ENCODE measurements at regions not wholly inside any gene's neighbourhood (a gene's known extent, or its start where the extent isn't known, plus 50 kb on each side); places are given as distances from the start of the nearest gene placed in this dataset.

DNA sequence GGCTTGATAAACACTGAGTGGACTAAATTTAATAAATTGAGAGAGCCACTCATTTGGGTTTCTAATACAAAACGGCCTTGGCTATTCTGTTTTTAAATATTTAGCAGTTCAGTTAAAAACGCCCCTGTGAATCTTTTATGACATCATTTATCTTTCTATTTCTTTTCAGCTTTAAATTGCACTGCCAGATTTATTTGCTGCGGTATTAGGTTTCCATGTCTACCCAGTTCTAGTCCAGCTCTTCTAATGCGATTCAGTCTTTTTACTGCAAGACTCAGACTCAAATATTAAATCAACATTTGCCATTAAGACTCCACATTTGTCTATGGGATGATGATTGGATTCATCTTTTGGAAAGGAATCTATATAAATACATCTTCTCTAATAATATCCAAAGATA lies 2174.3 kb upstream of the PIK3C3 start:
- Histone ChIP-seq H2AFZ (ENCODE audit: low read length) (no peak overlapping the region), H4K20me1 (ENCODE audit: insufficient read depth, low read depth, low read length) (no peaks in the 10 kb centered on the region), H3K27me3 (ENCODE audit: low read length) (no peaks in the 10 kb centered on the region), H3K9ac (ENCODE audit: low read length) (no peak overlapping the region), H3K4me2 (ENCODE audit: low read depth, low read length, poor library complexity, severe bottlenecking) (no peak overlapping the region), H3K27ac (ENCODE audit: low read length) (no peak overlapping the region), H3K36me3 (ENCODE audit: insufficient read depth, low read length) (no peaks in the 10 kb centered on the region), H3K4me3 (ENCODE audit: low read length) (no peak overlapping the region), H3K4me1 (ENCODE audit: low read length) (no peaks in the 10 kb centered on the region), H3K79me2 (ENCODE audit: low read length) (no peaks in the 10 kb centered on the region), H3K9me2 (replicated peaks; ENCODE audit: insufficient read depth, low read length) (no peaks in the 10 kb centered on the region), H3K9me3 (ENCODE audit: low read length) (peaks cover 18% of the 10 kb centered on the region)
- no peak for DNase-seq

DNA sequence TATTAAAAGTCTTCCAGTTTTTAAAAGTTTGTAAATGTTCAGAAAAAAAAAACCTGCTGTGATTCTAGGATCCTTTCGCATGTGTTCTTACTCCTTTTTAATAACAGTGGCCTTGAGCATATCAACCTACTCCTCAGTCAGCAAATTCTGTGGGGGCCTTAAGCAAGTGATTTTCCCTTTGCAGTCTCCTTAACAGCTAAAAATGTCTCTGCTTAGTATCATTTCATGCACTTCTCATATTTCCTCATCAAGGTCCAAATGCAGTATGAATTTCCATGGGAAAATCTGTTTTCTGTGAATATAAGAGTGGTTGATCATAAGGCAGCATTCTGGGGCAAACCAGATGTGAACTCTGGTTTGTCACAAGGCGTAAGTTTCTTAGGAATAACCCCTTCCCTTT lies 2175.1 kb upstream of the PIK3C3 start:
- DNase-seq: no peak
- Histone ChIP-seq H4K20me1 (ENCODE audit: insufficient read depth, low read depth, low read length) (no peaks in the 10 kb centered on the region), H3K27ac (ENCODE audit: low read length) (no peak overlapping the region), H3K9ac (ENCODE audit: low read length) (no peak overlapping the region), H3K9me2 (replicated peaks; ENCODE audit: insufficient read depth, low read length) (no peaks in the 10 kb centered on the region), H3K9me3 (ENCODE audit: low read length) (peaks cover 22% of the 10 kb centered on the region), H3K4me1 (ENCODE audit: low read length) (no peaks in the 10 kb centered on the region), H3K4me2 (ENCODE audit: low read depth, low read length, poor library complexity, severe bottlenecking) (no peak overlapping the region), H3K27me3 (ENCODE audit: low read length) (no peaks in the 10 kb centered on the region), H2AFZ (ENCODE audit: low read length) (no peak overlapping the region), H3K36me3 (ENCODE audit: insufficient read depth, low read length) (no peaks in the 10 kb centered on the region), H3K4me3 (ENCODE audit: low read length) (no peak overlapping the region), H3K79me2 (ENCODE audit: low read length) (no peaks in the 10 kb centered on the region)

DNA sequence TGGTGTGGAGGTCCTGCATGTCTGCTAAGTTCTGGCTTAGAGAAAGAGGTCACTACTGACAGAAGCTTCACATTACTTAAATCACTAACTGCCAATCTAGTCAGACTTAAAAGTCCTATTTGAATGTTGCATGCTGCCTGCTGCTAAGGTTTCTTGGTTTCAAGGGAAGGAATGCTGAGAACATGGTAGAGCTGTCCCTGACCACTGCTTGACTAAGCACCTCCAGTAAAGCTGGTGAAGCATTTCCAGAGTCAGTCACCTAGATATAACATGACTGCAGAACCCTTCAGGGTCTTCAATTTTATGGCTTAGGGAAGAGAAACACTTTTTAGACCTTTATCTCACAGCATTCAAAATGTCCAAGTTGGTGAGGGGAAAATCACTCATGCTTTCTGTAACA lies 2178.3 kb upstream of the PIK3C3 start:
- H3K27ac ChIP-seq (ENCODE audit: low read length): no peak overlapping the region
- no peaks in the 10 kb centered on the region for H3K27me3 ChIP-seq (ENCODE audit: low read length)
- no peaks in the 10 kb centered on the region for H3K79me2 ChIP-seq (ENCODE audit: low read length)
- H3K4me3 ChIP-seq (ENCODE audit: low read length): no peak overlapping the region
- H4K20me1 ChIP-seq (ENCODE audit: insufficient read depth, low read depth, low read length): no peaks in the 10 kb centered on the region
- H3K9me2 ChIP-seq (replicated peaks; ENCODE audit: insufficient read depth, low read length): no peaks in the 10 kb centered on the region
- no peak for DNase-seq
- no peak overlapping the region for H3K4me2 ChIP-seq (ENCODE audit: low read depth, low read length, poor library complexity, severe bottlenecking)
- no peaks in the 10 kb centered on the region for H3K36me3 ChIP-seq (ENCODE audit: insufficient read depth, low read length)
- H3K9me3 ChIP-seq (ENCODE audit: low read length): peaks cover 32% of the 10 kb centered on the region
- no peak overlapping the region for H3K9ac ChIP-seq (ENCODE audit: low read length)
- H2AFZ ChIP-seq (ENCODE audit: low read length): no peak overlapping the region
- no peaks in the 10 kb centered on the region for H3K4me1 ChIP-seq (ENCODE audit: low read length)

DNA sequence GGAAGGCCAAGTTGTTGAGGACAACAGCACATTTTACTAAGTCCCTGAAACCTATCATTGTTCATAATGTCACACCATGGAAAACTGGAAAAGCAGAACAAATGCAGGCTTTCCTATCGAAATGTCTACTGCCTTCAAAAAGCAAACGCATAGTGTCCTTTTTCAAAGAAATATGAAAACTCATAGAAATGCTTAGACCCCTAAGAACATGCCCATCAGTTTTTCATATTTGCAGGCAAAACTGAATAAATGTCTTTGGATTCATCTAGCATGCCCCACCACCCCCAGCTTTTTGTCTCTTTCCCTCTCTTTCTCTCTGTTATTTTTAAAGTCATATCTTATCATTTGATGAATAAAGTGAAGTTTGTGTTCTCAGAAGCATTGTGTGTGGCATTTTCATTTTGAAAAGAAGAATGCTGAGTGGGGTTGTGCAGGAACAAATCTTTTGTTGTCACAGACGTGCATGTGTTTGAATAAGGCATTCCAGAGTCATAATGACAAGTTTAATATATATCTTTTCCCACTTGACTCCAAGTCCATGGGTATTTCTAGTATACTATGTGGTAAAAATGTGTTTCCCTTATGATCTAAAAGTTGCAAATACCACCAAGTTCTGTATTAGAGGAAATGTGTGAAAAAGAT lies 2180.0 kb upstream of the PIK3C3 start:
- no peak overlapping the region for H3K4me2 ChIP-seq (ENCODE audit: low read depth, low read length, poor library complexity, severe bottlenecking)
- DNase-seq: no peak

DNA sequence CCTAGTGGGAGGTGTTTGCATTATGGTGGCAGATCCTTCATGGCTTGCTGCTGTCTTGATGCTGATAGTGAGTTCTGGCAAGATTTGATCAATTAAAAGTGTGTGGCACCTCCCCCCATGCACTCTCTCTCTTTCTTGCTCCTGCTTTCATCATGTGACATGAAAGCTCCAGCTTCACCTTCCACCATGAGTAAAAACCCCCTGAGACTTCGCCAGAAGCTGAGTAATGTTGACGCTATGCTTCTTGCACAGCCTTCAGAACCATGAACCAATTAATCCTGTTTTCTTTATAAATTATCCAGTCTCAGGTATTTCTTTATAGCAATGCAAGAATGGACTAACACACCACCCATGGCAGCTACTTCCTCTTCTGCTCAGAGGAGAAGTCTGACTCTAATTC lies 2181.4 kb upstream of the PIK3C3 start:
- H3K9ac ChIP-seq (ENCODE audit: low read length): no peak overlapping the region
- H3K27ac ChIP-seq (ENCODE audit: low read length): no peak overlapping the region
- peaks cover 30% of the 10 kb centered on the region for H3K9me3 ChIP-seq (ENCODE audit: low read length)
- H3K79me2 ChIP-seq (ENCODE audit: low read length): no peaks in the 10 kb centered on the region
- no peak overlapping the region for H2AFZ ChIP-seq (ENCODE audit: low read length)
- no peaks in the 10 kb centered on the region for H4K20me1 ChIP-seq (ENCODE audit: insufficient read depth, low read depth, low read length)
- H3K9me2 ChIP-seq (replicated peaks; ENCODE audit: insufficient read depth, low read length): no peaks in the 10 kb centered on the region
- H3K36me3 ChIP-seq (ENCODE audit: insufficient read depth, low read length): no peaks in the 10 kb centered on the region
- H3K4me1 ChIP-seq (ENCODE audit: low read length): no peaks in the 10 kb centered on the region
- no peak for DNase-seq
- H3K27me3 ChIP-seq (ENCODE audit: low read length): no peaks in the 10 kb centered on the region
- no peak overlapping the region for H3K4me3 ChIP-seq (ENCODE audit: low read length)
- H3K4me2 ChIP-seq (ENCODE audit: low read depth, low read length, poor library complexity, severe bottlenecking): no peak overlapping the region

More for the DNA sequence above, 2180.0 kb upstream of the PIK3C3 start:
- Histone ChIP-seq H3K4me1 (ENCODE audit: low read length) (no peaks in the 10 kb centered on the region), H3K27me3 (ENCODE audit: low read length) (no peaks in the 10 kb centered on the region), H3K9me3 (ENCODE audit: low read length) (peaks cover 33% of the 10 kb centered on the region), H4K20me1 (ENCODE audit: insufficient read depth, low read depth, low read length) (no peaks in the 10 kb centered on the region), H2AFZ (ENCODE audit: low read length) (no peak overlapping the region), H3K4me3 (ENCODE audit: low read length) (no peak overlapping the region), H3K36me3 (ENCODE audit: insufficient read depth, low read length) (no peaks in the 10 kb centered on the region), H3K9ac (ENCODE audit: low read length) (no peak overlapping the region), H3K79me2 (ENCODE audit: low read length) (no peaks in the 10 kb centered on the region), H3K27ac (ENCODE audit: low read length) (no peak overlapping the region), H3K9me2 (replicated peaks; ENCODE audit: insufficient read depth, low read length) (no peaks in the 10 kb centered on the region)

DNA sequence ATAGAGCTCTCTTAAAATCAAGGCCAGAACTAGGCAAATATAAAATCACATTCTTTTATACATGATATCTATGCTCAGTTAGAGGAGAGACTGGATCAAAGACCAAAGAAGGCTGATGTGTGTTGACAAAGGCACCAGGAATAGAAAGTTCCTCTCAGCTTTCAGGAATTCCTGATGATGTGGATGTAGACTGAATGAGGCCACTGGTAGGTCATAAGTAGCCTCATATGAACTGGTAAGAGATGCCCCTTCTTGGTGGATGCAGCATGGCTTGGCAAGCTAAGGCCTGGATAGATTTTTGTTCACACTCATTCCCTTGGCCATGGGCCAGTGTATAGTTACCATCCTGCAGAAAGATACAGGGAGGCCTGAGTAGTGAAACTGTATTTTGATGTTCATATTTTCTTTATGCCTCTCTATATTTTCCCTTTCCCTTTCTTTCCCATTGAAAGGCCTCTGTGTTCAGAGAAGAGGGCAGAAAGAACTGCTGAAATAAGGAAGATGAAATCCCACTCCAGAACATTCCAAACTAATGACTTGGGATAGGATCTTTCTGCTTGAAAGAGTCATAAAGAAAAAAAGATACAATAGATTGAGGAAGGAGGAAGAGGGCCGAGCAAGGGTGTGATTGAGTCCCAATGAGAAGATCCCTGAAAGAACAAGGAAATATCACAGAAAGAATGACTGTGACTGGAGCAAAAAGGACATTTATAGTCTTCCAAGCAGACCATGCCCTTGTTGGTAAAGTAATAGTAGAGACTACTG lies 2182.7 kb upstream of the PIK3C3 start:
- Histone ChIP-seq H3K4me3 (ENCODE audit: low read length) (no peak overlapping the region), H3K36me3 (ENCODE audit: insufficient read depth, low read length) (no peaks in the 10 kb centered on the region), H3K4me2 (ENCODE audit: low read depth, low read length, poor library complexity, severe bottlenecking) (no peak overlapping the region), H4K20me1 (ENCODE audit: insufficient read depth, low read depth, low read length) (no peaks in the 10 kb centered on the region), H3K27ac (ENCODE audit: low read length) (no peak overlapping the region), H3K4me1 (ENCODE audit: low read length) (no peaks in the 10 kb centered on the region), H3K79me2 (ENCODE audit: low read length) (no peaks in the 10 kb centered on the region), H3K9me3 (ENCODE audit: low read length) (peaks cover 27% of the 10 kb centered on the region), H3K27me3 (ENCODE audit: low read length) (no peaks in the 10 kb centered on the region), H2AFZ (ENCODE audit: low read length) (no peak overlapping the region), H3K9me2 (replicated peaks; ENCODE audit: insufficient read depth, low read length) (no peaks in the 10 kb centered on the region), H3K9ac (ENCODE audit: low read length) (no peak overlapping the region)
- DNase-seq: no peak

DNA sequence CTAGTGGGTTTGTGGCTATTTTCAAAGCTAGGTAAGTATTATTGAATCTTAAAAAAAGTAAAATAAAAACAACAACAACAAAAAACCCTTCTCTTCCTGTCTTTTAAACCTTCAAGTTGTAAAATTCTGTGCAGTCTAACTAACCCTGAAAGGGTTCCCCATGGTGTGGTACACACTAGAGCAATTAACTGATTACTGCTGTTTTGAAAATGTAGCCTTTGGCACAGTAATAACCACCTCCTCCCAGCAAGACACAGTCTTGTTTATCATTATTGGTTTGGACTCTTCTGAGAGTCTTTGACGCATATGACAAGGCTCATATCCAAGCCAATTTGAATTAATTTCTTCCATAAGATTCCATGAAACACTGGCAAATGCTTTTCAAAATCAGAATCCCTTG lies 2184.6 kb upstream of the PIK3C3 start:
- Histone ChIP-seq H3K36me3 (ENCODE audit: insufficient read depth, low read length) (no peaks in the 10 kb centered on the region), H3K9ac (ENCODE audit: low read length) (no peak overlapping the region), H3K27ac (ENCODE audit: low read length) (no peak overlapping the region), H3K27me3 (ENCODE audit: low read length) (no peaks in the 10 kb centered on the region), H3K4me2 (ENCODE audit: low read depth, low read length, poor library complexity, severe bottlenecking) (no peak overlapping the region), H3K9me2 (replicated peaks; ENCODE audit: insufficient read depth, low read length) (no peaks in the 10 kb centered on the region), H3K79me2 (ENCODE audit: low read length) (no peaks in the 10 kb centered on the region), H3K4me1 (ENCODE audit: low read length) (no peaks in the 10 kb centered on the region), H3K4me3 (ENCODE audit: low read length) (no peak overlapping the region), H2AFZ (ENCODE audit: low read length) (no peak overlapping the region), H3K9me3 (ENCODE audit: low read length) (peaks cover 27% of the 10 kb centered on the region), H4K20me1 (ENCODE audit: insufficient read depth, low read depth, low read length) (no peaks in the 10 kb centered on the region)
- no peak for DNase-seq

DNA sequence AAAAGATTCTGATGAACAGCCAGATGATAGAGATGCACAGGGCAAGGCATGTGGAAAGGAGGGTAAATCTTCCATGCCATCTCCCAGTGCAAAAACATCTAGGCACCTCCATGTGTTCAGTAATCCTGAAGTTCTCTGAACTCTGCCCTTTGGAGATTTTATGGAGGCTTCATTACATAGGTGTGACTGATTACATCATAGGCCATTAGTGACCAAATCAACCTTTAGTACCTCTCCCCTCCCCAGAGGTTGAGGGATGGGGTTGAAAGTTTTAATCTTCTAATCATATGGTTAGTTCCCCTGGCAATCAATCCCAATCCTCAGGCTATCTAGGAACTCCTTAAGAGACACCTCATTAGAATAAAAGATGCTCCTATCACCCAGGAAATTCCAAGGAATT lies 2190.2 kb upstream of the PIK3C3 start:
- H3K27ac ChIP-seq (ENCODE audit: low read length): no peak overlapping the region
- no peaks in the 10 kb centered on the region for H3K4me1 ChIP-seq (ENCODE audit: low read length)
- H3K79me2 ChIP-seq (ENCODE audit: low read length): no peaks in the 10 kb centered on the region
- H3K27me3 ChIP-seq (ENCODE audit: low read length): no peaks in the 10 kb centered on the region
- H3K36me3 ChIP-seq (ENCODE audit: insufficient read depth, low read length): no peaks in the 10 kb centered on the region
- H4K20me1 ChIP-seq (ENCODE audit: insufficient read depth, low read depth, low read length): no peaks in the 10 kb centered on the region
- H3K9ac ChIP-seq (ENCODE audit: low read length): no peak overlapping the region
- no peak overlapping the region for H3K4me2 ChIP-seq (ENCODE audit: low read depth, low read length, poor library complexity, severe bottlenecking)
- no peak for DNase-seq
- H3K9me3 ChIP-seq (ENCODE audit: low read length): peaks cover 29% of the 10 kb centered on the region
- no peaks in the 10 kb centered on the region for H3K9me2 ChIP-seq (replicated peaks; ENCODE audit: insufficient read depth, low read length)
- H3K4me3 ChIP-seq (ENCODE audit: low read length): no peak overlapping the region
- H2AFZ ChIP-seq (ENCODE audit: low read length): no peak overlapping the region

All from Karpas-422 (cell line).